ENCODE measurements at regions not wholly inside any gene's neighbourhood (a gene's known extent, or its start where the extent isn't known, plus 50 kb on each side); places are given as distances from the start of the nearest gene placed in this dataset.

- no peak for TF ChIP-seq ZNF639 (CRISPR knock-in tag; conservative IDR thresholded peaks at IDR 0.05)
Measured at GRCh38 chr13:78382491-78382890, 220.9 kb downstream of the POU4F1 start (continued).

GRCh38 chr13:78376822-78377221 is 226.5 kb downstream of the POU4F1 start:
- no peak for FAIRE-seq
- TF ChIP-seq TEF (CRISPR knock-in tag; IDR thresholded peaks at IDR 0.05) (no peak), ZNF496 (CRISPR knock-in tag; IDR thresholded peaks at IDR 0.05; ENCODE audit: insufficient replicate concordance) (no peak), ZNF737 (CRISPR knock-in tag; IDR thresholded peaks at IDR 0.05; ENCODE audit: borderline replicate concordance) (no peak), ZNF740 (CRISPR knock-in tag; IDR thresholded peaks at IDR 0.05) (no peak), ZNF543 (CRISPR knock-in tag; IDR thresholded peaks at IDR 0.05) (no peak), ZNF275 (CRISPR knock-in tag; IDR thresholded peaks at IDR 0.05; ENCODE audit: borderline replicate concordance) (no peak), ZNF709 (CRISPR knock-in tag; IDR thresholded peaks at IDR 0.05) (no peak), ZNF800 (CRISPR knock-in tag; IDR thresholded peaks at IDR 0.05) (no peak), ZNF792 (CRISPR knock-in tag; IDR thresholded peaks at IDR 0.05) (no peak), ZNF598 (CRISPR knock-in tag; IDR thresholded peaks at IDR 0.05; ENCODE audit: borderline replicate concordance) (no peak), FOXK2 (IDR thresholded peaks at IDR 0.05) (no peak), KLF11 (CRISPR knock-in tag; IDR thresholded peaks at IDR 0.05) (no peak), ZNF367 (CRISPR knock-in tag; IDR thresholded peaks at IDR 0.05; ENCODE audit: borderline replicate concordance) (no peak), ATM (IDR thresholded peaks at IDR 0.05; ENCODE audit: borderline replicate concordance) (no peak), ZNF570 (CRISPR knock-in tag; IDR thresholded peaks at IDR 0.05; ENCODE audit: borderline replicate concordance) (no peak), ZNF512 (CRISPR knock-in tag; IDR thresholded peaks at IDR 0.05) (no peak), ZNF7 (CRISPR knock-in tag; IDR thresholded peaks at IDR 0.05) (no peak), PAWR (CRISPR knock-in tag; IDR thresholded peaks at IDR 0.05; ENCODE audit: borderline replicate concordance) (no peak)

More at GRCh38 chr13:78376822-78377221, 226.5 kb downstream of the POU4F1 start:
- Histone ChIP-seq H3K9me3 (ENCODE audit: low read length) (no peaks in the 10 kb centered on the region), H3K4me1 (ENCODE audit: insufficient read depth, low read length) (no peaks in the 10 kb centered on the region), H3K4me2 (ENCODE audit: low read depth, low read length) (no peak overlapping the region), H3K27ac (ENCODE audit: extremely low read length, insufficient read depth, low read length) (no peak overlapping the region), H4K20me1 (ENCODE audit: insufficient read depth, low read length) (no peaks in the 10 kb centered on the region), H3K79me2 (ENCODE audit: insufficient read depth, low read length) (no peaks in the 10 kb centered on the region), H3K9ac (ENCODE audit: insufficient read depth, low read depth, low read length) (no peak overlapping the region), H3K4me3 (replicated peaks in 1 of 3; ENCODE audit: insufficient read depth in 1 of 3, low read depth in 2 of 3, low read length in 3 of 3) (no peak overlapping the region), H2AFZ (ENCODE audit: low read length) (no peak overlapping the region), H3K27me3 (ENCODE audit: control insufficient read depth in 1 of 2, insufficient read depth in 2 of 2, low read length in 2 of 2) (no peaks in the 10 kb centered on the region), H3K36me3 (replicated peaks in 1 of 2; ENCODE audit: control insufficient read depth in 1 of 2, insufficient read depth in 2 of 2, low read length in 2 of 2) (no peaks in the 10 kb centered on the region)
- BruUV-seq (replicated peaks) = no TSS peak
- 9% methylated on average over 4 of the region's 4 CpGs for whole genome bisulfite sequencing (ENCODE audit: low lambda C conversion rate)
- in situ Hi-C loops (cut with HindIII; ENCODE audit: extremely low pct_ligation_motif_present, low pct_unique_long_range_greater_than_20kb) (no loop called here), intact Hi-C loops (cut with micrococcal nuclease; ENCODE audit: unreplicated experiment) (no loop called here)
- no peak for DNase-seq (ENCODE audit: low spot score)
- ChIA-PET POLR2A (no interaction called here), CTCF (ENCODE audit: low intra/inter-chr PET ratio, low total read pairs) (no interaction called here)
- no peak for ATAC-seq

All from HepG2 (cell line).